Right lobe of liver (tissue), 4 donors: ENCODE measurements at regions not wholly inside any gene's neighbourhood (a gene's known extent, or its start where the extent isn't known, plus 50 kb on each side); places are given as distances from the start of the nearest gene placed in this dataset.

ENCODE experiments used
- CTCF ChIP-seq, 4 donors: fragments of 200-600 bp in 3 of 4; fragments of 450-650 bp in 1 of 4; IDR thresholded peaks; one replicate each; pipeline versions ENCODE4 v1.5.1 to v1.8.0; 2016 to 2022; ENCODE audit warnings: antibody characterized with exemption in 4 of 4, mild to moderate bottlenecking in 2 of 4
- POLR2A ChIP-seq: fragments of 450-650 bp; IDR thresholded peaks from one replicate; pipeline ENCODE4 v1.6.1; 2017; ENCODE audit warnings: antibody characterized with exemption, mild to moderate bottlenecking
- donor health status: DM: no; HTN: no; CAD: no.
- donor health status: DM: no; HTN: no; CAD: no.
- donor health status: DM: no; HTN: yes; CAD: no.

GRCh38 chr1:170853867-170854266 is 81.5 kb upstream of the MROH9 start:
- TF ChIP-seq CTCF (IDR thresholded peaks at IDR 0.05) (no peak), POLR2A (no peak)
